GM12878 (cell line): ENCODE measurements at regions not wholly inside any gene's neighbourhood (a gene's known extent, or its start where the extent isn't known, plus 50 kb on each side); places are given as distances from the start of the nearest gene placed in this dataset.

Experiments used
- ATAC-seq: fragments of 200-7000 bp; cut with Tn5 transposase; 3 replicates; pipeline ENCODE4 v1.9.1; 2020; ENCODE audit warnings: mild to moderate bottlenecking, moderate library complexity
- BruUV-seq: library from RNA; stranded (reverse); fragments of 400-500 nt; replicated peaks from 2 replicates; lab custom pipeline; 2021; lab: Mats Ljungman, UMichigan
- CTCF ChIA-PET: fragments of 300-600 bp; sonication (Branson Sonifier 250); formaldehyde crosslinking; extraction: SDS; loops from one replicate; lab custom pipeline; 2021; ENCODE audit warnings: inconsistent platforms; lab: Yijun Ruan, JAX
- POLR2A ChIA-PET: fragments of 350-600 bp; formaldehyde crosslinking; extraction: SDS; loops from one replicate; lab custom pipeline; 2021; ENCODE audit warnings: inconsistent platforms; lab: Charles Lee
- RAD21 ChIA-PET: fragments of 300-600 bp; sonication (Branson Sonifier 250); formaldehyde crosslinking; loops from one replicate; lab custom pipeline; 2023; ENCODE audit warnings: antibody characterized with exemption; ENCODE audit not compliant: unreplicated experiment; lab: Charles Lee
- SMC1A ChIA-PET: fragments of 300-600 bp; sonication (Branson Sonifier 250); formaldehyde crosslinking; loops from one replicate; lab custom pipeline; 2023; ENCODE audit not compliant: unreplicated experiment, uncharacterized antibody; lab: Charles Lee
- DNase-seq: peaks from one replicate; pipeline ENCODE4 v3.0.0-alpha.2; 2011; ENCODE audit warnings: low read depth, low spot score
- FAIRE-seq: peaks from 3 replicates; lab custom pipeline; 2011; peaks lifted over from hg19 to GRCh38; lab: Jason Lieb, UNC
- H2AFZ ChIP-seq: 2 replicates; pipeline ENCODE4 v1.6.0; 2011; ENCODE audit warnings: low read depth, low read length, control low read depth; ENCODE audit not compliant: control insufficient read depth
- H3K27ac ChIP-seq: 2 replicates; pipeline ENCODE4 v1.5.1; 2011; ENCODE audit warnings: control low read depth; ENCODE audit not compliant: control insufficient read depth, insufficient read depth
- H3K27me3 ChIP-seq, 2 experiments: replicated peaks in 1 of 2; 2 replicates each; pipeline versions ENCODE4 v1.6.0 to v1.6.1; 2011; ENCODE audit warnings: low read length in 1 of 2; ENCODE audit not compliant: control insufficient read depth in 2 of 2, insufficient read depth in 2 of 2
- H3K36me3 ChIP-seq, 2 experiments: 2 replicates each; pipeline ENCODE4 v1.5.1; 2011; ENCODE audit warnings: low read length in 1 of 2; ENCODE audit not compliant: control insufficient read depth in 2 of 2, insufficient read depth in 2 of 2
- H3K4me1 ChIP-seq: 2 replicates; pipeline ENCODE4 v1.6.1; 2011; ENCODE audit warnings: mild to moderate bottlenecking, low read length, moderate library complexity, mixed read lengths; ENCODE audit not compliant: control insufficient read depth, insufficient read depth
- H3K4me2 ChIP-seq: 2 replicates; pipeline ENCODE4 v1.6.0; 2011; ENCODE audit warnings: control low read depth; ENCODE audit not compliant: control insufficient read depth, insufficient read depth
- H3K4me3 ChIP-seq: fragments of 200-600 bp; sonication (generic); 2 replicates; pipeline ENCODE4 v1.5.1; 2016
- H3K79me2 ChIP-seq: 2 replicates; pipeline ENCODE4 v1.6.0; 2011; ENCODE audit warnings: low read length; ENCODE audit not compliant: control insufficient read depth, insufficient read depth
- H3K9ac ChIP-seq: 2 replicates; pipeline ENCODE4 v1.8.0; 2011; ENCODE audit warnings: low read length, control low read depth, mixed read lengths; ENCODE audit not compliant: control insufficient read depth, insufficient read depth
- H3K9me3 ChIP-seq: replicated peaks from 3 replicates; pipeline ENCODE4 v1.5.1; 2011; ENCODE audit warnings: mild to moderate bottlenecking, low read length; ENCODE audit not compliant: control insufficient read depth, insufficient read depth
- H4K20me1 ChIP-seq: 2 replicates; pipeline ENCODE4 v1.6.0; 2011; ENCODE audit not compliant: control insufficient read depth, insufficient read depth
- BACH1 ChIP-seq: fragments of 450-650 bp; IDR thresholded peaks from 2 replicates; pipeline ENCODE4 v1.6.1; 2017; ENCODE audit warnings: mild to moderate bottlenecking, borderline replicate concordance
- CBX3 ChIP-seq: fragments of 200-600 bp; sonication (generic); IDR thresholded peaks from 2 replicates; pipeline ENCODE4 v1.6.1; 2016; ENCODE audit warnings: low read depth, borderline replicate concordance
- MYB ChIP-seq: fragments of 150-350 bp; IDR thresholded peaks from 2 replicates; pipeline ENCODE4 v1.6.1; 2014; ENCODE audit warnings: mild to moderate bottlenecking, low read depth, low read length, borderline replicate concordance
- NRF1 ChIP-seq: conservative IDR thresholded peaks from 2 replicates; pipeline ENCODE4 v1.6.1; 2011; ENCODE audit warnings: mild to moderate bottlenecking, low read depth, low read length, improper control_type of control experiment
- SUPT20H ChIP-seq: IDR thresholded peaks from 2 replicates; pipeline ENCODE4 v1.6.1; 2011; ENCODE audit warnings: low read depth, mild to moderate bottlenecking, low read length, moderate library complexity, borderline replicate concordance; ENCODE audit not compliant: control insufficient read depth
- WGBS: methylation state at CpG from one replicate; pipeline ENCODE4 v1.1.6; 2016; ENCODE audit warnings: low lambda C conversion rate; ENCODE audit not compliant: insufficient replicate concordance, insufficient coverage; ENCODE audit errors: missing lambda C conversion rate; 5-methylcytosine and 5-hydroxymethylcytosine counted together
- in situ Hi-C: fragments of 300-500 bp; cut with MboI; formaldehyde crosslinking; loops from 9 replicates; pipeline ENCODE4 v1.14.3; 2018; ENCODE audit warnings: mixed read lengths
- intact Hi-C: fragments of 100-400 bp; cut with micrococcal nuclease; formaldehyde crosslinking; loops from one replicate; pipeline ENCODE4 v1.14.2; 2022; ENCODE audit not compliant: unreplicated experiment
- TF ChIP-seq, protein P1 (sequence below): fragments of 450-650 bp; formaldehyde crosslinking; IDR thresholded peaks from 2 replicates; pipeline ENCODE4 v1.4.0; 2020; ENCODE audit warnings: mild to moderate bottlenecking, moderate library complexity

DNA sequence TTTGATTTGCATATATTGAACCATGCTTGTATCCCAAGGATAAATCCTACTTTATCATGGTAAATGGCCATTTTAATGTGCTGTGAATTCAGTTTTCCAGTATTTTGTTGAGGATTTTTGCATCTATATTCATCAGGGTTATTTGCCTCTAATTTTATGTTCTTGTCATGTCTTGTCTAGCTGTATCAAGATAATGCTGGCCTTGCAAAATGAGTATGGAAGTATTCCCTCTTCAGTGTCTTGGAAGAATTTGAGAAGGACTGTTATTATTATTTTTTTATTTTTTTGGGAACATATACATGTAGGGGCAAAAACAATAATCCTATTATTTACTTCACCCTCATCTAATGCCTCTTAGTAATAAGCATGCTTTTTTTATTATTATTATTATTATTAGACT lies 398.0 kb upstream of the KCNH7 start (continued):
- TF ChIP-seq, protein P1, sequence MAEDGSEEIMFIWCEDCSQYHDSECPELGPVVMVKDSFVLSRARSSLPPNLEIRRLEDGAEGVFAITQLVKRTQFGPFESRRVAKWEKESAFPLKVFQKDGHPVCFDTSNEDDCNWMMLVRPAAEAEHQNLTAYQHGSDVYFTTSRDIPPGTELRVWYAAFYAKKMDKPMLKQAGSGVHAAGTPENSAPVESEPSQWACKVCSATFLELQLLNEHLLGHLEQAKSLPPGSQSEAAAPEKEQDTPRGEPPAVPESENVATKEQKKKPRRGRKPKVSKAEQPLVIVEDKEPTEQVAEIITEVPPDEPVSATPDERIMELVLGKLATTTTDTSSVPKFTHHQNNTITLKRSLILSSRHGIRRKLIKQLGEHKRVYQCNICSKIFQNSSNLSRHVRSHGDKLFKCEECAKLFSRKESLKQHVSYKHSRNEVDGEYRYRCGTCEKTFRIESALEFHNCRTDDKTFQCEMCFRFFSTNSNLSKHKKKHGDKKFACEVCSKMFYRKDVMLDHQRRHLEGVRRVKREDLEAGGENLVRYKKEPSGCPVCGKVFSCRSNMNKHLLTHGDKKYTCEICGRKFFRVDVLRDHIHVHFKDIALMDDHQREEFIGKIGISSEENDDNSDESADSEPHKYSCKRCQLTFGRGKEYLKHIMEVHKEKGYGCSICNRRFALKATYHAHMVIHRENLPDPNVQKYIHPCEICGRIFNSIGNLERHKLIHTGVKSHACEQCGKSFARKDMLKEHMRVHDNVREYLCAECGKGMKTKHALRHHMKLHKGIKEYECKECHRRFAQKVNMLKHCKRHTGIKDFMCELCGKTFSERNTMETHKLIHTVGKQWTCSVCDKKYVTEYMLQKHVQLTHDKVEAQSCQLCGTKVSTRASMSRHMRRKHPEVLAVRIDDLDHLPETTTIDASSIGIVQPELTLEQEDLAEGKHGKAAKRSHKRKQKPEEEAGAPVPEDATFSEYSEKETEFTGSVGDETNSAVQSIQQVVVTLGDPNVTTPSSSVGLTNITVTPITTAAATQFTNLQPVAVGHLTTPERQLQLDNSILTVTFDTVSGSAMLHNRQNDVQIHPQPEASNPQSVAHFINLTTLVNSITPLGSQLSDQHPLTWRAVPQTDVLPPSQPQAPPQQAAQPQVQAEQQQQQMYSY (CRISPR knock-in tag), result no peak
- no peak for TF ChIP-seq SUPT20H
- no peak for TF ChIP-seq BACH1
- TF ChIP-seq, all 136 proteins: peak for 0

DNA sequence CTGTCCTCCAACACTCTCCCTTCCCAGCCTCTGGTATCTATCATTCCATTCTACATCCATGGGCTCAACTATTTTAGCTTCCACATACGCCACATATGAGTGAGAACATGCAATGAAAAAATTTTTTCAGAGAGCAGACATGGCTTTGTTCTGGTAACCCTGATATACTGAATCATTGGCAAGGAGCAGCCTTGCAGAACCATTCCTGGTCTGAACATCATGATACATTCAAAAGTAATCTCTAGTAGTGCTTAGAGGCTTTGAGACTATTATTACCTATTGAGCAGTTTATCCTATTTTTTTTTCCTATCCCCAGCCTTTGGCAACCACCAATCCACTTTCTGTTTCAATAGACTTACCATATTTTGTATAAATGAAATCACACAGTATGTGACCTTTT lies 393.1 kb upstream of the KCNH7 start:
- Histone ChIP-seq H2AFZ (no peak overlapping the region), H3K36me3 (no peaks in the 10 kb centered on the region), H3K9ac (no peak overlapping the region), H3K27me3 (no peaks in the 10 kb centered on the region), H3K4me2 (no peak overlapping the region), H3K79me2 (no peaks in the 10 kb centered on the region), H3K27ac (no peak overlapping the region), H4K20me1 (no peaks in the 10 kb centered on the region), H3K4me1 (no peaks in the 10 kb centered on the region), H3K9me3 (no peaks in the 10 kb centered on the region), H3K4me3 (no peak overlapping the region)
- SMC1A ChIA-PET, result no interaction called here
- BruUV-seq, result no TSS peak
- in situ Hi-C loops, result no loop called here
- TF ChIP-seq NRF1 (no peak), MYB (no peak), CBX3 (no peak)
- FAIRE-seq (no peak), DNase-seq (no peak), ATAC-seq (no peak)
- POLR2A ChIA-PET, result no interaction called here
- CTCF ChIA-PET, result no interaction called here
- 0% methylated on average over 1 of the region's 1 CpG for WGBS
- intact Hi-C loops, result no loop called here
- RAD21 ChIA-PET, result no interaction called here
